Activated CD4-positive, alpha-beta T cell treated with anti-CD3 and anti-CD28 coated beads for 24 hours (primary cell): ENCODE measurements at regions not wholly inside any gene's neighbourhood (a gene's known extent, or its start where the extent isn't known, plus 50 kb on each side); places are given as distances from the start of the nearest gene placed in this dataset.
"Not testable (repeated sequence)": the region's sequence is repeated elsewhere in the genome, so short reads cannot be mapped to it uniquely, and the experiment has no call there.

ENCODE experiments used
- DNase-seq, 2 donors: peaks; one replicate each; pipeline ENCODE4 v3.0.0-alpha.2; 2020; ENCODE audit warnings: low read depth in 2 of 2

GRCh38 chr15:26075770-26076169 lies 212.6 kb upstream of the ATP10A start:
- no peak for DNase-seq

- no peak for DNase-seq
Measured at GRCh38 chr15:26073430-26074333, 210.6 kb upstream of the ATP10A start.

- no peak for DNase-seq
Measured at GRCh38 chr15:26070095-26070532, 207.0 kb upstream of the ATP10A start.

GRCh38 chr15:26069231-26069641 lies 206.1 kb upstream of the ATP10A start:
- DNase-seq = no peak

GRCh38 chr15:26066896-26067295 lies 203.8 kb upstream of the ATP10A start:
- no peak for DNase-seq

GRCh38 chr15:26065723-26066122 lies 202.6 kb upstream of the ATP10A start:
- no peak for DNase-seq

GRCh38 chr15:26061248-26061647 lies 198.1 kb upstream of the ATP10A start:
- no peak for DNase-seq

GRCh38 chr15:26056766-26057165 lies 193.6 kb upstream of the ATP10A start:
- DNase-seq = not testable (repeated sequence)

GRCh38 chr15:26051761-26052675 lies 188.9 kb upstream of the ATP10A start:
- no peak for DNase-seq

GRCh38 chr15:26050984-26051383 lies 187.9 kb upstream of the ATP10A start:
- DNase-seq = no peak

- no peak for DNase-seq
Measured at GRCh38 chr15:26049900-26050657, 187.0 kb upstream of the ATP10A start.

- DNase-seq = no peak
Measured at GRCh38 chr15:26048669-26049068, 185.5 kb upstream of the ATP10A start.

GRCh38 chr15:26045516-26045915 lies 182.4 kb upstream of the ATP10A start:
- no peak for DNase-seq

GRCh38 chr15:26043018-26043417 lies 179.9 kb upstream of the ATP10A start:
- no peak for DNase-seq

GRCh38 chr15:26038693-26039092 lies 175.6 kb upstream of the ATP10A start:
- no peak for DNase-seq

- no peak for DNase-seq
Measured at GRCh38 chr15:26037369-26037768, 174.2 kb upstream of the ATP10A start.

GRCh38 chr15:26033493-26033892 lies 170.4 kb upstream of the ATP10A start:
- DNase-seq = no peak

- DNase-seq = no peak
Measured at GRCh38 chr15:26032162-26032846, 169.2 kb upstream of the ATP10A start.

GRCh38 chr15:26029586-26029985 lies 166.5 kb upstream of the ATP10A start:
- not testable (repeated sequence) for DNase-seq

- no peak for DNase-seq
Measured at GRCh38 chr15:26029146-26029545, 166.0 kb upstream of the ATP10A start.

- no peak for DNase-seq
Measured at GRCh38 chr15:26028086-26028740, 165.1 kb upstream of the ATP10A start.
